ENCODE measurements at regions not wholly inside any gene's neighbourhood (a gene's known extent, or its start where the extent isn't known, plus 50 kb on each side); places are given as distances from the start of the nearest gene placed in this dataset.

DNA sequence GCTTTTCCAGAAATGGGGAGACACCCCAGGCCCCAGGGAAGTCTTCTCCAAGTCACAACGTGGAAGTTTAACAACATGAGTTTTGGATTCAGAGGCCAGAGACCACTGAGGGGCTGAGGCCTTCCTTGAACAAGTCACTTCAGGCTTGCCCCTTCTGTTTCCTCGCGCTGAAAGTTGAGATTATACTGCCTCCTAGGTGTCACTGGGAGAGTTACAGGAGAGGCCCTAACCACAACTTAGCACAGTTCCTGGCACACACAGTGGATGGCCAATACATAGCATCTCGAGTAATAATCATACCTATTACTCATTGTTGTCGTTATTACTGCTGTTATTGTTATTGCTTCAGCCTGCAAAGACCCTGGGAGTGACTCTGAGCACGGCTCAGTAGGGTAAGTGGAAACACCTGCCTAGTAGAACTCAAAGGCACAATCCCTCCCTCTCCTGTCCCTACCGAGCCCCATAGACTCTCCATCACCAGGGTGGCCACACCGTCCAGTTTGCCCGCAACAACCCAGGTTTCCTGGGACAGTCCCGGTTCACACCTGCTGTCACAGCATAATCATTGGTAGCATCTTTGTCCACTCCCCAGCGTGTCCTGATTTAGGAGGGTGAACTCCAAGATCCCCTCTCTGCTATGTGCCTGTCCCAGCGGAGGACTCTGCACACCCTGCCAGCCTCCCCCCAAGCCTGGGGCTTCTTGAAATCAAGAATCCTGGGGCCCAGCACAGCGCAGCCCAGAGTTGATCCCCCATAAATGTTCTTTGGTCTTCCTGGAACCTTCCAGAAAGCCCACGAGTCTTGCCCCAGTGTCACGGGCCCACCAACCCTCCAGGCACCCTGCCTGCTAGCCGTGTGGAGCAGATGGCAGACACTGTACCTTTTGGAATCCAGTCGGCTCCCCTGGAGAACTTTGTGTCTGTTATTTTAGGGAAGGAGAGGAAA, 85.0 kb downstream of the SYNE3 start (continued):
- TF ChIP-seq, protein P1, sequence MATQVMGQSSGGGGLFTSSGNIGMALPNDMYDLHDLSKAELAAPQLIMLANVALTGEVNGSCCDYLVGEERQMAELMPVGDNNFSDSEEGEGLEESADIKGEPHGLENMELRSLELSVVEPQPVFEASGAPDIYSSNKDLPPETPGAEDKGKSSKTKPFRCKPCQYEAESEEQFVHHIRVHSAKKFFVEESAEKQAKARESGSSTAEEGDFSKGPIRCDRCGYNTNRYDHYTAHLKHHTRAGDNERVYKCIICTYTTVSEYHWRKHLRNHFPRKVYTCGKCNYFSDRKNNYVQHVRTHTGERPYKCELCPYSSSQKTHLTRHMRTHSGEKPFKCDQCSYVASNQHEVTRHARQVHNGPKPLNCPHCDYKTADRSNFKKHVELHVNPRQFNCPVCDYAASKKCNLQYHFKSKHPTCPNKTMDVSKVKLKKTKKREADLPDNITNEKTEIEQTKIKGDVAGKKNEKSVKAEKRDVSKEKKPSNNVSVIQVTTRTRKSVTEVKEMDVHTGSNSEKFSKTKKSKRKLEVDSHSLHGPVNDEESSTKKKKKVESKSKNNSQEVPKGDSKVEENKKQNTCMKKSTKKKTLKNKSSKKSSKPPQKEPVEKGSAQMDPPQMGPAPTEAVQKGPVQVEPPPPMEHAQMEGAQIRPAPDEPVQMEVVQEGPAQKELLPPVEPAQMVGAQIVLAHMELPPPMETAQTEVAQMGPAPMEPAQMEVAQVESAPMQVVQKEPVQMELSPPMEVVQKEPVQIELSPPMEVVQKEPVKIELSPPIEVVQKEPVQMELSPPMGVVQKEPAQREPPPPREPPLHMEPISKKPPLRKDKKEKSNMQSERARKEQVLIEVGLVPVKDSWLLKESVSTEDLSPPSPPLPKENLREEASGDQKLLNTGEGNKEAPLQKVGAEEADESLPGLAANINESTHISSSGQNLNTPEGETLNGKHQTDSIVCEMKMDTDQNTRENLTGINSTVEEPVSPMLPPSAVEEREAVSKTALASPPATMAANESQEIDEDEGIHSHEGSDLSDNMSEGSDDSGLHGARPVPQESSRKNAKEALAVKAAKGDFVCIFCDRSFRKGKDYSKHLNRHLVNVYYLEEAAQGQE (IDR thresholded peaks at IDR 0.05), result no peak
- TF ChIP-seq MAX (IDR thresholded peaks at IDR 0.05), result no peak
- TF ChIP-seq EGR1 (IDR thresholded peaks at IDR 0.05; ENCODE audit: low read depth in 2 of 2), result no peak
- no peak for TF ChIP-seq RXRA (IDR thresholded peaks at IDR 0.05)
- no peak for TF ChIP-seq YY1 (IDR thresholded peaks at IDR 0.05)
- no peak for TF ChIP-seq GABPA (IDR thresholded peaks at IDR 0.05 in 1 of 2, conservative IDR thresholded peaks at IDR 0.05 in 1 of 2)
- TF ChIP-seq FOXA2 (IDR thresholded peaks at IDR 0.05), result no peak
- TF ChIP-seq SP1 (IDR thresholded peaks at IDR 0.05), result no peak

DNA sequence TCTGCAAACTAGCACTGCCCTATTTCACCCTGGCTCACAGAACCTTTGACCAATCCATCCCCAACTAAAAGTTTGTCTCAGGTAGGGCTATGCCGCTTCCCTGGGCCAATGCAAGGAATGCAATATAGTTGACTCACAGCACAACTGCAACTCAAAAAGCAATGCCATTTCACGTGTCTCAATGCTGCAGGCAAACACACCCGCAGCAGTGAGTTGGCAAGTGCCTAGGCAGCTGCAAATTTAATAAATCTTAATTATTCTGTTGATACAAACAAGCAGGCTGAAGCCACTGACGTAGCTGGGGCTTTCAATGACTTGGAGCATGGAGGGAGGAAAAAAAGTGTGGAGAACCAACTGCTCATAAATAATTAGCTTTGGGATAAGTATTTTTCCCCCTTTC, 87.9 kb downstream of the SYNE3 start:
- Histone ChIP-seq H3K9me3 (ENCODE audit: control insufficient read depth in 4 of 4, low read length in 3 of 4) (no peaks in the 10 kb centered on the region), H3K36me3 (ENCODE audit: control insufficient read depth in 4 of 4, insufficient read depth in 3 of 4, low read depth in 1 of 4, low read length in 3 of 4) (peaks cover 0 to 13% (median 2%) of the 10 kb centered on the region in 4 donors), H3K27ac (ENCODE audit: low read depth in 1 of 2, low read length in 2 of 2) (no peak overlapping the region), H3K27me3 (ENCODE audit: control insufficient read depth in 4 of 4, insufficient read depth in 4 of 4, low read length in 3 of 4) (no peaks in the 10 kb centered on the region), H3K4me3 (ENCODE audit: low read depth in 1 of 3, low read length in 3 of 3) (no peak overlapping the region), H3K4me1 (ENCODE audit: control insufficient read depth in 4 of 4, insufficient read depth in 4 of 4, low read length in 3 of 4) (peaks cover under 1 to 31% (median 24%) of the 10 kb centered on the region in 4 donors), H3K9ac (ENCODE audit: low read depth in 1 of 2, low read length in 2 of 2) (no peak overlapping the region)
- DNase-seq (ENCODE audit: low spot score), result no peak
- no peak for TF ChIP-seq HNF4G (IDR thresholded peaks at IDR 0.05)
- 94% methylated on average over 4 of the region's 4 CpGs for WGBS

GRCh38 chr14:95426116-95426475, 90.4 kb downstream of the SYNE3 start:
- Histone ChIP-seq H3K36me3 (ENCODE audit: control insufficient read depth in 4 of 4, insufficient read depth in 3 of 4, low read depth in 1 of 4, low read length in 3 of 4) (peaks cover 0 to 13% (median 4%) of the 10 kb centered on the region in 4 donors), H3K27ac (ENCODE audit: low read depth in 1 of 2, low read length in 2 of 2) (no peak overlapping the region), H3K9me3 (ENCODE audit: control insufficient read depth in 4 of 4, low read length in 3 of 4) (no peaks in the 10 kb centered on the region), H3K4me1 (ENCODE audit: control insufficient read depth in 4 of 4, insufficient read depth in 4 of 4, low read length in 3 of 4) (peaks cover 0 to 13% (median 11%) of the 10 kb centered on the region in 4 donors), H3K27me3 (ENCODE audit: control insufficient read depth in 4 of 4, insufficient read depth in 4 of 4, low read length in 3 of 4) (no peaks in the 10 kb centered on the region), H3K4me3 (ENCODE audit: low read depth in 1 of 3, low read length in 3 of 3) (no peak overlapping the region), H3K9ac (ENCODE audit: low read depth in 1 of 2, low read length in 2 of 2) (no peak overlapping the region)
- 91% methylated on average over 6 of the region's 6 CpGs for WGBS
- TF ChIP-seq JUND (IDR thresholded peaks at IDR 0.05), result no peak
- TF ChIP-seq ATF3 (IDR thresholded peaks at IDR 0.05), result no peak
- TF ChIP-seq RXRA (IDR thresholded peaks at IDR 0.05), result no peak
- no peak for DNase-seq (ENCODE audit: low spot score)

All from liver (tissue), 7 donors.